ENCODE measurements at regions not wholly inside any gene's neighbourhood (a gene's known extent, or its start where the extent isn't known, plus 50 kb on each side); places are given as distances from the start of the nearest gene placed in this dataset.

- Histone ChIP-seq H3K27me3 (ENCODE audit: control insufficient read depth in 2 of 2, insufficient read depth in 2 of 2, low read length in 2 of 2) (no peaks in the 10 kb centered on the region), H3K4me1 (ENCODE audit: control insufficient read depth in 2 of 2, insufficient read depth in 2 of 2, low read length in 2 of 2) (no peaks in the 10 kb centered on the region), H3K27ac (ENCODE audit: low read depth in 2 of 2, low read length in 2 of 2) (no peak overlapping the region), H3K9me3 (ENCODE audit: control insufficient read depth in 2 of 2, low read length in 2 of 2) (no peaks in the 10 kb centered on the region), H3K4me3 (ENCODE audit: low read length in 2 of 2) (no peak overlapping the region), H3K9ac (ENCODE audit: low read depth in 1 of 2, low read length in 2 of 2) (no peak overlapping the region), H3K36me3 (ENCODE audit: control insufficient read depth in 2 of 2, insufficient read depth in 2 of 2, low read length in 2 of 2) (no peaks in the 10 kb centered on the region)
Observed at GRCh38 chr14:106487600-106487999, 961.2 kb downstream of the TMEM121 start.

- Histone ChIP-seq H3K4me1 (ENCODE audit: control insufficient read depth in 2 of 2, insufficient read depth in 2 of 2, low read length in 2 of 2) (no peaks in the 10 kb centered on the region), H3K36me3 (ENCODE audit: control insufficient read depth in 2 of 2, insufficient read depth in 2 of 2, low read length in 2 of 2) (no peaks in the 10 kb centered on the region), H3K4me3 (ENCODE audit: low read length in 2 of 2) (no peak overlapping the region), H3K27ac (ENCODE audit: low read depth in 2 of 2, low read length in 2 of 2) (no peak overlapping the region), H3K9me3 (ENCODE audit: control insufficient read depth in 2 of 2, low read length in 2 of 2) (no peaks in the 10 kb centered on the region), H3K27me3 (ENCODE audit: control insufficient read depth in 2 of 2, insufficient read depth in 2 of 2, low read length in 2 of 2) (no peaks in the 10 kb centered on the region), H3K9ac (ENCODE audit: low read depth in 1 of 2, low read length in 2 of 2) (no peak overlapping the region)
Observed at GRCh38 chr14:106488291-106488690, 961.9 kb downstream of the TMEM121 start.

- H3K27me3 ChIP-seq (ENCODE audit: control insufficient read depth in 2 of 2, insufficient read depth in 2 of 2, low read length in 2 of 2) = no peaks in the 10 kb centered on the region
- H3K4me3 ChIP-seq (ENCODE audit: low read length in 2 of 2) = no peak overlapping the region
- no peak overlapping the region for H3K27ac ChIP-seq (ENCODE audit: low read depth in 2 of 2, low read length in 2 of 2)
- no peaks in the 10 kb centered on the region for H3K9me3 ChIP-seq (ENCODE audit: control insufficient read depth in 2 of 2, low read length in 2 of 2)
- H3K4me1 ChIP-seq (ENCODE audit: control insufficient read depth in 2 of 2, insufficient read depth in 2 of 2, low read length in 2 of 2) = no peaks in the 10 kb centered on the region
- no peaks in the 10 kb centered on the region for H3K36me3 ChIP-seq (ENCODE audit: control insufficient read depth in 2 of 2, insufficient read depth in 2 of 2, low read length in 2 of 2)
- H3K9ac ChIP-seq (ENCODE audit: low read depth in 1 of 2, low read length in 2 of 2) = no peak overlapping the region
Observed at GRCh38 chr14:106489112-106489881, 962.9 kb downstream of the TMEM121 start.

- Histone ChIP-seq H3K9me3 (ENCODE audit: control insufficient read depth in 2 of 2, low read length in 2 of 2) (no peaks in the 10 kb centered on the region), H3K4me1 (ENCODE audit: control insufficient read depth in 2 of 2, insufficient read depth in 2 of 2, low read length in 2 of 2) (no peaks in the 10 kb centered on the region), H3K27ac (ENCODE audit: low read depth in 2 of 2, low read length in 2 of 2) (no peak overlapping the region), H3K36me3 (ENCODE audit: control insufficient read depth in 2 of 2, insufficient read depth in 2 of 2, low read length in 2 of 2) (no peaks in the 10 kb centered on the region), H3K27me3 (ENCODE audit: control insufficient read depth in 2 of 2, insufficient read depth in 2 of 2, low read length in 2 of 2) (no peaks in the 10 kb centered on the region), H3K9ac (ENCODE audit: low read depth in 1 of 2, low read length in 2 of 2) (no peak overlapping the region), H3K4me3 (ENCODE audit: low read length in 2 of 2) (no peak overlapping the region)
Observed at GRCh38 chr14:106490442-106490841, 964.1 kb downstream of the TMEM121 start.

- Histone ChIP-seq H3K4me3 (ENCODE audit: low read length in 2 of 2) (no peak overlapping the region), H3K9ac (ENCODE audit: low read depth in 1 of 2, low read length in 2 of 2) (no peak overlapping the region), H3K27ac (ENCODE audit: low read depth in 2 of 2, low read length in 2 of 2) (no peak overlapping the region), H3K27me3 (ENCODE audit: control insufficient read depth in 2 of 2, insufficient read depth in 2 of 2, low read length in 2 of 2) (no peaks in the 10 kb centered on the region), H3K36me3 (ENCODE audit: control insufficient read depth in 2 of 2, insufficient read depth in 2 of 2, low read length in 2 of 2) (no peaks in the 10 kb centered on the region), H3K4me1 (ENCODE audit: control insufficient read depth in 2 of 2, insufficient read depth in 2 of 2, low read length in 2 of 2) (no peaks in the 10 kb centered on the region), H3K9me3 (ENCODE audit: control insufficient read depth in 2 of 2, low read length in 2 of 2) (no peaks in the 10 kb centered on the region)
Observed at GRCh38 chr14:106491851-106492250, 965.5 kb downstream of the TMEM121 start.

GRCh38 chr14:106493962-106494823 is 967.8 kb downstream of the TMEM121 start:
- no peaks in the 10 kb centered on the region for H3K9me3 ChIP-seq (ENCODE audit: control insufficient read depth in 2 of 2, low read length in 2 of 2)
- no peaks in the 10 kb centered on the region for H3K4me1 ChIP-seq (ENCODE audit: control insufficient read depth in 2 of 2, insufficient read depth in 2 of 2, low read length in 2 of 2)
- H3K36me3 ChIP-seq (ENCODE audit: control insufficient read depth in 2 of 2, insufficient read depth in 2 of 2, low read length in 2 of 2) = no peaks in the 10 kb centered on the region
- H3K9ac ChIP-seq (ENCODE audit: low read depth in 1 of 2, low read length in 2 of 2) = no peak overlapping the region
- peak overlapping the region in 1 of 2 donors; percentile 66 for H3K4me3 ChIP-seq (ENCODE audit: low read length in 2 of 2)
- H3K27ac ChIP-seq (ENCODE audit: low read depth in 2 of 2, low read length in 2 of 2) = no peak overlapping the region
- H3K27me3 ChIP-seq (ENCODE audit: control insufficient read depth in 2 of 2, insufficient read depth in 2 of 2, low read length in 2 of 2) = no peaks in the 10 kb centered on the region

- Histone ChIP-seq H3K9ac (ENCODE audit: low read depth in 1 of 2, low read length in 2 of 2) (no peak overlapping the region), H3K27me3 (ENCODE audit: control insufficient read depth in 2 of 2, insufficient read depth in 2 of 2, low read length in 2 of 2) (no peaks in the 10 kb centered on the region), H3K4me3 (ENCODE audit: low read length in 2 of 2) (no peak overlapping the region), H3K9me3 (ENCODE audit: control insufficient read depth in 2 of 2, low read length in 2 of 2) (no peaks in the 10 kb centered on the region), H3K4me1 (ENCODE audit: control insufficient read depth in 2 of 2, insufficient read depth in 2 of 2, low read length in 2 of 2) (no peaks in the 10 kb centered on the region), H3K27ac (ENCODE audit: low read depth in 2 of 2, low read length in 2 of 2) (no peak overlapping the region), H3K36me3 (ENCODE audit: control insufficient read depth in 2 of 2, insufficient read depth in 2 of 2, low read length in 2 of 2) (no peaks in the 10 kb centered on the region)
Observed at GRCh38 chr14:106500571-106500970, 974.2 kb downstream of the TMEM121 start.

GRCh38 chr14:106501898-106502297 is 975.5 kb downstream of the TMEM121 start:
- Histone ChIP-seq H3K27me3 (ENCODE audit: control insufficient read depth in 2 of 2, insufficient read depth in 2 of 2, low read length in 2 of 2) (no peaks in the 10 kb centered on the region), H3K27ac (ENCODE audit: low read depth in 2 of 2, low read length in 2 of 2) (no peak overlapping the region), H3K9me3 (ENCODE audit: control insufficient read depth in 2 of 2, low read length in 2 of 2) (no peaks in the 10 kb centered on the region), H3K4me3 (ENCODE audit: low read length in 2 of 2) (no peak overlapping the region), H3K4me1 (ENCODE audit: control insufficient read depth in 2 of 2, insufficient read depth in 2 of 2, low read length in 2 of 2) (no peaks in the 10 kb centered on the region), H3K36me3 (ENCODE audit: control insufficient read depth in 2 of 2, insufficient read depth in 2 of 2, low read length in 2 of 2) (no peaks in the 10 kb centered on the region), H3K9ac (ENCODE audit: low read depth in 1 of 2, low read length in 2 of 2) (no peak overlapping the region)

- H3K27me3 ChIP-seq (ENCODE audit: control insufficient read depth in 2 of 2, insufficient read depth in 2 of 2, low read length in 2 of 2) = no peaks in the 10 kb centered on the region
- no peaks in the 10 kb centered on the region for H3K4me1 ChIP-seq (ENCODE audit: control insufficient read depth in 2 of 2, insufficient read depth in 2 of 2, low read length in 2 of 2)
- H3K4me3 ChIP-seq (ENCODE audit: low read length in 2 of 2) = no peak overlapping the region
- H3K36me3 ChIP-seq (ENCODE audit: control insufficient read depth in 2 of 2, insufficient read depth in 2 of 2, low read length in 2 of 2) = no peaks in the 10 kb centered on the region
- H3K9me3 ChIP-seq (ENCODE audit: control insufficient read depth in 2 of 2, low read length in 2 of 2) = no peaks in the 10 kb centered on the region
- no peak overlapping the region for H3K27ac ChIP-seq (ENCODE audit: low read depth in 2 of 2, low read length in 2 of 2)
- H3K9ac ChIP-seq (ENCODE audit: low read depth in 1 of 2, low read length in 2 of 2) = no peak overlapping the region
Observed at GRCh38 chr14:106505366-106505765, 979.0 kb downstream of the TMEM121 start.

- Histone ChIP-seq H3K9me3 (ENCODE audit: control insufficient read depth in 2 of 2, low read length in 2 of 2) (no peaks in the 10 kb centered on the region), H3K4me3 (ENCODE audit: low read length in 2 of 2) (peak overlapping the region in 1 of 2 donors; percentile 26), H3K4me1 (ENCODE audit: control insufficient read depth in 2 of 2, insufficient read depth in 2 of 2, low read length in 2 of 2) (no peaks in the 10 kb centered on the region), H3K27me3 (ENCODE audit: control insufficient read depth in 2 of 2, insufficient read depth in 2 of 2, low read length in 2 of 2) (no peaks in the 10 kb centered on the region), H3K9ac (ENCODE audit: low read depth in 1 of 2, low read length in 2 of 2) (no peak overlapping the region), H3K36me3 (ENCODE audit: control insufficient read depth in 2 of 2, insufficient read depth in 2 of 2, low read length in 2 of 2) (no peaks in the 10 kb centered on the region), H3K27ac (ENCODE audit: low read depth in 2 of 2, low read length in 2 of 2) (peak overlapping the region in 1 of 2 donors; percentile 38)
Observed at GRCh38 chr14:106506881-106507305, 980.5 kb downstream of the TMEM121 start.
